Cardiac muscle cell (in vitro differentiated cells and primary cell): ENCODE measurements at regions not wholly inside any gene's neighbourhood (a gene's known extent, or its start where the extent isn't known, plus 50 kb on each side); places are given as distances from the start of the nearest gene placed in this dataset.

Experiments
- DNase-seq, 2 donors: peaks; one replicate each; pipeline versions ENCODE4 v3.0.0 to v3.0.0-alpha.2; 2010 to 2017; ENCODE audit warnings: low read depth in 1 of 2, low spot score in 1 of 2
- H3K27ac ChIP-seq: fragments of 200-600 bp; sonication (generic); 2 replicates; pipeline ENCODE4 v1.5.1; 2016
- H3K27me3 ChIP-seq: fragments of 200-600 bp; sonication (generic); 2 replicates; pipeline ENCODE4 v1.6.0; 2016; ENCODE audit warnings: control low read depth
- H3K36me3 ChIP-seq: fragments of 200-600 bp; sonication (generic); 2 replicates; pipeline ENCODE4 v1.5.1; 2016; ENCODE audit warnings: control low read depth
- H3K4me1 ChIP-seq: fragments of 200-600 bp; sonication (generic); 2 replicates; pipeline ENCODE4 v1.8.1; 2017; ENCODE audit warnings: low read depth, mild to moderate bottlenecking, mixed run types
- H3K4me3 ChIP-seq: fragments of 200-600 bp; sonication (generic); 2 replicates; pipeline ENCODE4 v1.5.1; 2016; ENCODE audit warnings: mild to moderate bottlenecking
- H3K9me3 ChIP-seq: fragments of 200-600 bp; sonication (generic); 2 replicates; pipeline ENCODE4 v1.5.1; 2017; ENCODE audit warnings: low read depth, mild to moderate bottlenecking, control low read depth
- CTCF ChIP-seq: IDR thresholded peaks from 2 replicates; pipeline ENCODE4 v1.5.1; 2012; ENCODE audit warnings: low read depth, mild to moderate bottlenecking, low read length

DNA sequence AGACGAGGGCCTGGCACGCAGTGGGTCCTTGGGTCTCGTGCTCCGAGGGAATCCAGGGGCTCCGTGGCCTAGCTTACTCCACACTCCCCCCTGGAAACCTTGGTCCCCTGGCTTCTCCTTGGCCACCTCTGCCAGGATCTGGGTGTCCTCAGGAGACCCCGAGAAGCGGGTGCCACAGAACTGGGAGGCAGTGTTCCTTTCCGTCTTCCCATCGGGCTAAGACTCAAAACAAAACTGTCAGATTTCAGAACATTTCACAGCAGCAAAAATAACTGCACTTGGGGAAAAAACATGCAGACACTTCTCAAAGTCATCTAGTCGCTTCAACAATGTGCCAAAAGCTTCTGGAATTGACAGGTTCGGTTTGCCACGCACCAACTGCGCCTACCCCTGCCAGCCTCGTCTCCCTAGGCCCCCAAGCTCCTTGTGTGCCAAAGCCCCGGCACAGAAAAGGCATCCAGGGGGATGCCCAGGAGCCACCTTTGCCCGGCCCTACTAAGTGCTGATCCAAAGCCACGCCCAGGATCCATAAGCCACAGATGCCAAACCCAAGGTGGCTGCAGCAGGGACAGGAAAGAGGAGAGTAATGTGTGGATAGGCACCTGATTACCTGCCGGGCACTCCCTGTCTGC, 58.4 kb upstream of the DIO3 start:
- no peaks in the 10 kb centered on the region for H3K9me3 ChIP-seq
- H3K4me3 ChIP-seq: no peak overlapping the region
- no peaks in the 10 kb centered on the region for H3K36me3 ChIP-seq
- H3K27ac ChIP-seq: no peak overlapping the region
- no peaks in the 10 kb centered on the region for H3K27me3 ChIP-seq
- DNase-seq: no peak
- H3K4me1 ChIP-seq: no peaks in the 10 kb centered on the region
- no peak for TF ChIP-seq CTCF

DNA sequence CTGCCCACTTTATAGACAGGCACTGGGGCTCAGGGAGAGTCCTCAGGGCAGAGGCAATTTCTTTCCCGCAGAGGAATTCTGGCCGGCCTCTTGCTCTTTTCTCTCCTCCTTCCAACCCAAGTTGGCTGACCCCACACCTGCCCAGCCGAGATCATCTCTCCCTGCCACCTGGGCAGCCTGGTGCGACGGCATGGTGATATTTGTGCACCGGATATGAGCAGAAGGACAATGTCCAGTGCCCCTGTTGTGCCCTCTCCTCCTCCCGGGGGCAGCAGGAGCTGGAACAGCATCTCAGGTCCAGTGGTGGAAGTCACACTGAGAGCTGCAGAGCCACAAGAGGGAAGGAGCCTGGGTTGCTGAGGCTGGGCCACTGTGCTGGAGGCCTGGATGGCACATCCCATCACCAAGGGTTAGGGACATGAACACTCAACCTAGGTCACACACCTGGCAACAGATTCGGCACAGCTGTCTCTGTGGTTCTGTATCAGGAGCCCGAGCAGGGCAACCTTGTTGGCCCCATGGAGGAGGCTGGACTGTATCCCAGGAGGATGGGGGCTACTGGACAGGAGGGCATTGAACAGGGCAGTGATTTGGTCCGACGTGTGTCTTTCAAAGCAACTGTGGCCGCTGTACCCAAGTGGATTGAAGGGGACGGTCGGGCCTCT, 57.7 kb upstream of the DIO3 start:
- no peak for DNase-seq
- TF ChIP-seq CTCF: no peak
- H3K36me3 ChIP-seq: no peaks in the 10 kb centered on the region

DNA sequence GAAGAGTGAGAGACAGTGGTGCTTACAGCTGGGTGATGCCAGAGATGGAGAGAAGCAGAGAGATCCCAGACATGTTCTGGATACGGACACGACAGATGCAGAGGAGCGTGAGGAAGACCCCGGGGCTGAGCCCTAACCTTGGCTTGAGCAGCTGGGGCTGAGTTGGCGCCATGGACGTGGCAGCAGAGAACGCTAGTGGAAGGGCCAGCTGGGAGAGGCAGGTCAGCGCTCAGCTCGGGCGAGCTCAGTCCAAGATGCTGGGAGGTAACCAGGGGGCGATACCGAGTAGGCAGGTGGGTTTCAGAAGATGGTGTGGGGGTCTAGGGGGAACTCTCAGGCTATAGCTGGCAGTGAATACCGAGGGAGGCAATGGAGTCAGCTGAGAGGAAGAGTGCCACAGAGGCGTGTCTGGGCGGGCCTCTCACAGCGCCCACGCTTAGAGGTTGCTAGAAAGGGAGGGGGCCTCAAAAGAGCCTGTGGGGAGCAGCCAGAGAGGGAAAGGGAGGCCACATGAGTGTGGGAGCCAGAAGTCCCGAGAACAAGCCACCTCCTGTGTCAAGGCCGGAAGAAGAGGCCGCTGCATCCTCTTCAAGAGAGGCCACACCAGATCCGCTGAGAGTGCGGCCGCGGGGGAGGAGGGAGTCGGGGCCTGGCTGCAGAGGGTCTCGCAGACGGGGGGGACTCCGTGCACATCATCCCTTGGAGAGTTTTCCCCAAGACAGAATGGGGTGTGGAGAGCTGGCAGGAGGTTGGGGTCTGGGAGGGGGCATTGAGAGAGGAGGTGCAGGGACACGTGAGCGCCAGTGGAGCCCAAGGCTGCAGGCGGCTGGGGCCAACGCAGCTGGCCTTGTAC, 57.0 kb upstream of the DIO3 start:
- H3K27ac ChIP-seq: no peak overlapping the region
- no peaks in the 10 kb centered on the region for H3K4me1 ChIP-seq
- H3K27me3 ChIP-seq: no peaks in the 10 kb centered on the region
- H3K4me3 ChIP-seq: no peak overlapping the region
- no peak for DNase-seq
- H3K9me3 ChIP-seq: no peaks in the 10 kb centered on the region
- TF ChIP-seq CTCF: no peak
- H3K36me3 ChIP-seq: no peaks in the 10 kb centered on the region

More for the DNA sequence above, 57.7 kb upstream of the DIO3 start:
- Histone ChIP-seq H3K4me1 (no peaks in the 10 kb centered on the region), H3K4me3 (no peak overlapping the region), H3K27ac (no peak overlapping the region), H3K9me3 (no peaks in the 10 kb centered on the region), H3K27me3 (no peaks in the 10 kb centered on the region)

DNA sequence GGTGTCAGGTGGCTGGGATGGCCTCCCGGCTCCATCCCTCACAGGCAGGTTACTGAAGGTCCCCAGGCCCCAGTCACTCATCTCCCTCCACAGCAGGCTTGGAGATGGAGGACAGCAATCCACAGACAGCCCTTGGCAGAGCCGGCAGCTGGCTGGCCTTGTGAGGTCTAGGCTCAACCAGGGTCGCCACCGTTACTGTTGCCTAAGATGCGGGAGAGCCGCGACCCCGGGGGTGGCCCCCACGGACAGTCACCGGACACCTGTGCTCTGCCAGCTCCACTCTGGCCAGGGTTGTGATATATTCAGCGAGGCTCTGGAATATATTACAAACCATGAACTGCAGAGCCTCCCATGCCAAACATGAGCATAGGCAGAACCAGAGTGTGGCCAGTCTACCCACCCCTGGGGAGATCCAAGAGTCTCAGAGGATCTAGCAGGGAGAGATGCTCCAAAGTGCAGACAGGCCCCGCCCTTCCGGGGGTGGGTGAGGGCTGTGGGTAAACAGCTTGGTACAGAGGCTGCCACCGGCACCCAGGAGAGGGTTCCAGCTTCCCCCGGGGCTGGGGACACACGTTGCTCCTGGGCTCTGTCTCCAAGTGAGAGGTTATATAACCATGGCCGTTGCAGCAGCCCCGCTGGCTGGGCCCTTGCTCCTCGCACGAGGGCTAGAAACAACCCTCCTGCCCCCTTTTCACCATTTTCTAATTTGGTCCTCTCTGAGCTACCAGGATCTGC, 55.9 kb upstream of the DIO3 start:
- Histone ChIP-seq H3K4me3 (no peak overlapping the region), H3K4me1 (no peaks in the 10 kb centered on the region), H3K27me3 (no peaks in the 10 kb centered on the region), H3K36me3 (no peaks in the 10 kb centered on the region), H3K9me3 (no peaks in the 10 kb centered on the region), H3K27ac (no peak overlapping the region)
- DNase-seq: no peak
- TF ChIP-seq CTCF: no peak

- Histone ChIP-seq H3K4me3 (no peak overlapping the region), H3K4me1 (no peaks in the 10 kb centered on the region), H3K27me3 (no peaks in the 10 kb centered on the region), H3K36me3 (no peaks in the 10 kb centered on the region), H3K27ac (no peak overlapping the region), H3K9me3 (no peaks in the 10 kb centered on the region)
- no peak for DNase-seq
- TF ChIP-seq CTCF: no peak
Observed at GRCh38 chr14:101506211-101506925, 54.9 kb upstream of the DIO3 start.
